K562 (cell line): ENCODE measurements at regions not wholly inside any gene's neighbourhood (a gene's known extent, or its start where the extent isn't known, plus 50 kb on each side); places are given as distances from the start of the nearest gene placed in this dataset.

ENCODE experiments used
- ATAC-seq: fragments of 200-7000 bp; cut with Tn5 transposase; 3 replicates; pipeline ENCODE4 v1.9.1; 2020; ENCODE audit warnings: moderate library complexity
- BruUV-seq: library from RNA; stranded (reverse); fragments of 400-500 nt; replicated peaks from 2 replicates; lab custom pipeline; 2021; lab: Mats Ljungman, UMichigan
- CTCF ChIA-PET: fragments of 300-600 bp; formaldehyde crosslinking; extraction: SDS; loops from one replicate; lab custom pipeline; 2021; ENCODE audit warnings: low intra/inter-chr PET ratio; lab: Yijun Ruan, JAX
- POLR2A ChIA-PET: fragments of 300-600, 350-650 bp; sonication (Branson Sonifier 250); formaldehyde crosslinking; extraction: SDS; loops from one replicate; lab custom pipeline; 2021; ENCODE audit warnings: antibody characterized with exemption, inconsistent platforms; lab: Yijun Ruan, JAX
- DNase-seq, 4 experiments: peaks; one replicate each; pipeline versions ENCODE4 v3.0.0 to v3.0.0-alpha.2; 2011 to 2018; ENCODE audit warnings: low spot score in 3 of 4, mixed read lengths in 3 of 4; ENCODE audit errors: extremely low read depth in 1 of 4
- FAIRE-seq: peaks from 2 replicates; lab custom pipeline; 2011; peaks lifted over from hg19 to GRCh38; lab: Jason Lieb, UNC
- H2AFZ ChIP-seq: 2 replicates; pipeline ENCODE4 v1.6.0; 2011; ENCODE audit warnings: low read depth, low read length, control low read depth, inconsistent platforms
- H3K27ac ChIP-seq: fragments of 200-600 bp; 3 replicates; pipeline ENCODE4 v1.8.0; 2011; ENCODE audit warnings: low read depth, mild to moderate bottlenecking, control low read depth, inconsistent platforms, low read length, moderate library complexity, mixed read lengths; ENCODE audit errors: extremely low read depth
- H3K27me3 ChIP-seq, 2 experiments: fragments of 300-600 bp in 1 of 2; 2 replicates in 1 of 2; 3 replicates in 1 of 2; pipeline versions ENCODE4 v1.6.0 to v1.8.0; 2011; ENCODE audit warnings: inconsistent platforms in 2 of 2, low read length in 2 of 2, mild to moderate bottlenecking in 1 of 2, mixed read lengths in 1 of 2, moderate library complexity in 1 of 2; ENCODE audit not compliant: control insufficient read depth in 2 of 2, insufficient read depth in 2 of 2
- H3K36me3 ChIP-seq: fragments of 300-600 bp; 3 replicates; pipeline ENCODE4 v1.8.0; 2011; ENCODE audit warnings: mild to moderate bottlenecking, low read length, inconsistent platforms; ENCODE audit not compliant: control insufficient read depth, insufficient read depth
- H3K4me1 ChIP-seq, 2 experiments: fragments of 200-600 bp in 1 of 2; replicated peaks in 1 of 2; 2 replicates in 1 of 2; 3 replicates in 1 of 2; pipeline versions ENCODE4 v1.5.1 to v1.8.0; 2011; ENCODE audit warnings: inconsistent platforms in 2 of 2, low read length in 2 of 2, mild to moderate bottlenecking in 1 of 2, mixed read lengths in 1 of 2, moderate library complexity in 1 of 2; ENCODE audit not compliant: control insufficient read depth in 2 of 2, insufficient read depth in 2 of 2
- H3K4me2 ChIP-seq: 2 replicates; pipeline ENCODE4 v1.6.1; 2011; ENCODE audit warnings: low read length, control low read depth, inconsistent platforms, mixed read lengths; ENCODE audit not compliant: insufficient read depth
- H3K4me3 ChIP-seq: fragments of 200-600 bp; sonication (generic), shearing (Covaris generic); 2 replicates; pipeline ENCODE4 v1.5.1; 2016; ENCODE audit warnings: control low read depth, inconsistent platforms
- H3K79me2 ChIP-seq: fragments of 200-600 bp; 3 replicates; pipeline ENCODE4 v1.8.0; 2011; ENCODE audit warnings: low read length, inconsistent platforms; ENCODE audit not compliant: control insufficient read depth, insufficient read depth
- H3K9ac ChIP-seq, 2 experiments: 2 replicates each; pipeline versions ENCODE4 v1.6.0 to v1.6.1; 2011; ENCODE audit warnings: low read depth in 2 of 2, low read length in 2 of 2, control low read depth in 1 of 2, inconsistent platforms in 1 of 2, mild to moderate bottlenecking in 1 of 2, mixed read lengths in 1 of 2; ENCODE audit not compliant: insufficient read depth in 1 of 2
- H3K9me1 ChIP-seq: one replicate; pipeline ENCODE4 v1.6.0; 2011; ENCODE audit warnings: inconsistent platforms, mild to moderate bottlenecking, low read length, moderate library complexity; ENCODE audit not compliant: control insufficient read depth, insufficient read depth
- H3K9me3 ChIP-seq: replicated peaks from 2 replicates; pipeline ENCODE4 v1.5.1; 2011; ENCODE audit warnings: low read depth, low read length, inconsistent platforms; ENCODE audit not compliant: control insufficient read depth, insufficient read depth
- H4K20me1 ChIP-seq: replicated peaks from 2 replicates; pipeline ENCODE4 v1.6.1; 2011; ENCODE audit warnings: low read length, inconsistent platforms, mixed read lengths; ENCODE audit not compliant: control insufficient read depth, insufficient read depth
- ETV6 ChIP-seq, 3 experiments: fragments of 150-350 bp in 1 of 3; sonication (generic) in 1 of 3; formaldehyde crosslinking in 1 of 3; IDR thresholded peaks; 2 replicates each; pipeline versions ENCODE4 v1.6.1 to v1.8.0; 2014 to 2022; ENCODE audit warnings: borderline replicate concordance in 2 of 3, low read depth in 2 of 3, antibody characterized with exemption in 1 of 3, low read length in 1 of 3, mild to moderate bottlenecking in 1 of 3, missing genetic modification reagents in 1 of 3
- GABPB2 ChIP-seq: fragments of 250-450 bp; sonication (Bioruptor Pico); conservative IDR thresholded peaks from 2 replicates; pipeline ENCODE4 v1.5.1; 2021; ENCODE audit warnings: mild to moderate bottlenecking
- HDGF ChIP-seq: fragments of 450-650 bp; IDR thresholded peaks from 2 replicates; pipeline ENCODE4 v1.6.1; 2016
- IRF2 ChIP-seq: sonication (generic); formaldehyde crosslinking; IDR thresholded peaks from 2 replicates; pipeline ENCODE4 v1.8.1; 2022; ENCODE audit warnings: mild to moderate bottlenecking, missing genetic modification reagents
- KLF6 ChIP-seq: fragments of 250-450 bp; sonication (Bioruptor Pico); IDR thresholded peaks from 2 replicates; pipeline ENCODE4 v1.4.0; 2020; ENCODE audit warnings: mild to moderate bottlenecking, moderate library complexity, borderline replicate concordance
- SIX5 ChIP-seq, 2 experiments: IDR thresholded peaks; 2 replicates each; pipeline ENCODE4 v1.6.1; 2011; ENCODE audit warnings: low read length in 2 of 2, borderline replicate concordance in 1 of 2, low read depth in 1 of 2, mild to moderate bottlenecking in 1 of 2, moderate library complexity in 1 of 2; ENCODE audit not compliant: insufficient read depth in 1 of 2
- SMARCE1 ChIP-seq: fragments of 450-650 bp; IDR thresholded peaks from 2 replicates; pipeline ENCODE4 v1.7.1; 2016; ENCODE audit warnings: mild to moderate bottlenecking
- TCF7 ChIP-seq: sonication (generic); IDR thresholded peaks from 2 replicates; pipeline ENCODE4 v1.6.1; 2016; ENCODE audit warnings: antibody characterized with exemption, borderline replicate concordance
- TCFL5 ChIP-seq: fragments of 250-450 bp; sonication (Bioruptor Pico); conservative IDR thresholded peaks from 2 replicates; pipeline ENCODE4 v1.6.1; 2021; ENCODE audit warnings: mild to moderate bottlenecking, moderate library complexity, matching md5 sums
- ZNF140 ChIP-seq: fragments of 250-450 bp; sonication (Bioruptor Pico); IDR thresholded peaks from 2 replicates; pipeline ENCODE4 v1.8.0; 2021; ENCODE audit warnings: moderate library complexity, mild to moderate bottlenecking, inconsistent platforms
- ZNF551 ChIP-seq: fragments of 250-450 bp; sonication (Bioruptor Pico); IDR thresholded peaks from 2 replicates; pipeline ENCODE4 v1.5.0; 2021; ENCODE audit warnings: mild to moderate bottlenecking, moderate library complexity
- WGBS: fragments of 100-300 bp; shearing (Covaris generic); methylation state at CpG from one replicate; pipeline ENCODE4 v1.1.6; 2016; ENCODE audit warnings: low coverage, mixed read lengths; ENCODE audit not compliant: insufficient coverage; ENCODE audit errors: missing lambda C conversion rate; 5-methylcytosine and 5-hydroxymethylcytosine counted together
- in situ Hi-C: fragments of 300-500 bp; cut with MboI; formaldehyde crosslinking; loops from 4 replicates; pipeline ENCODE4 v1.15.0; 2018; ENCODE audit warnings: inconsistent platforms, mixed read lengths
- intact Hi-C: fragments of 100-400 bp; cut with micrococcal nuclease; formaldehyde crosslinking; loops from 2 replicates; pipeline ENCODE4 v1.14.2; 2022
- TF ChIP-seq, protein P1 (sequence below), 2 experiments: IDR thresholded peaks in 1 of 2; conservative IDR thresholded peaks in 1 of 2; 2 replicates each; pipeline ENCODE4 v1.6.1; 2016; ENCODE audit warnings: low read depth in 2 of 2, mild to moderate bottlenecking in 1 of 2, missing compliant biosample characterization in 1 of 2, missing genetic modification characterization in 1 of 2, moderate library complexity in 1 of 2
- TF ChIP-seq, protein P2 (sequence below): sonication (generic); formaldehyde crosslinking; IDR thresholded peaks from 2 replicates; pipeline ENCODE4 v1.8.1; 2023; ENCODE audit warnings: mild to moderate bottlenecking, missing genetic modification reagents
- TF ChIP-seq, protein P3 (sequence below): sonication (generic); formaldehyde crosslinking; IDR thresholded peaks from 2 replicates; pipeline ENCODE4 v1.8.0; 2022; ENCODE audit warnings: mild to moderate bottlenecking, missing genetic modification reagents
- TF ChIP-seq, protein P4 (sequence below), 2 experiments: fragments of 450-650 bp in 1 of 2; sonication (generic) in 1 of 2; formaldehyde crosslinking; conservative IDR thresholded peaks; 2 replicates each; pipeline versions ENCODE4 v1.4.0 to v1.8.1; 2020 to 2022; ENCODE audit warnings: mild to moderate bottlenecking in 1 of 2, missing genetic modification reagents in 1 of 2

DNA sequence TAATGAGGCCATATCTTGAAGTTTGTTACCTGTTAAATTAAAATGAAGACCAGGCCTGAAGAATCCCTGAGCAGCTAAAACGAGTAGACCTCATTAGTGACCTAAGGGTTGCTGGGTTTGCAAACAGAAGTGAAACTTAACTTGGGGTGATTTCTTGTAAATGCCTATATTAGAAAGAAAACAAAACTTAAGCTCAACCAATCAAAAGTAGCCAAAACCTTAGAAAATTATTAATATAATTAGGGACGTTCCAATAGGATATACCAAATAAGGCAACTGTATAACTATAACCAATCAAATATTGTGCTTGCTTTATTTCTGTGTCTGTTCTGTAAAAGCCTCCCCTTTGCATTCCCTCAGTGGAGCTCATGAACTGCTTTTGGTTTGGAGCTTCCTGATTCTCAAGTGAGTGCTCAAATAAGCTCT is 137.9 kb upstream of the VRK2 start (continued):
- TF ChIP-seq, protein P1, sequence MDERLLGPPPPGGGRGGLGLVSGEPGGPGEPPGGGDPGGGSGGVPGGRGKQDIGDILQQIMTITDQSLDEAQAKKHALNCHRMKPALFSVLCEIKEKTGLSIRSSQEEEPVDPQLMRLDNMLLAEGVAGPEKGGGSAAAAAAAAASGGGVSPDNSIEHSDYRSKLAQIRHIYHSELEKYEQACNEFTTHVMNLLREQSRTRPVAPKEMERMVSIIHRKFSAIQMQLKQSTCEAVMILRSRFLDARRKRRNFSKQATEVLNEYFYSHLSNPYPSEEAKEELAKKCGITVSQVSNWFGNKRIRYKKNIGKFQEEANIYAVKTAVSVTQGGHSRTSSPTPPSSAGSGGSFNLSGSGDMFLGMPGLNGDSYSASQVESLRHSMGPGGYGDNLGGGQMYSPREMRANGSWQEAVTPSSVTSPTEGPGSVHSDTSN (CRISPR knock-in tag; IDR thresholded peaks at IDR 0.05; ENCODE audit: low read depth), result no peak
- TF ChIP-seq, protein P1 (tag; conservative IDR thresholded peaks at IDR 0.05; ENCODE audit: low read depth), result no peak
- TF ChIP-seq ZNF551, result no peak

DNA sequence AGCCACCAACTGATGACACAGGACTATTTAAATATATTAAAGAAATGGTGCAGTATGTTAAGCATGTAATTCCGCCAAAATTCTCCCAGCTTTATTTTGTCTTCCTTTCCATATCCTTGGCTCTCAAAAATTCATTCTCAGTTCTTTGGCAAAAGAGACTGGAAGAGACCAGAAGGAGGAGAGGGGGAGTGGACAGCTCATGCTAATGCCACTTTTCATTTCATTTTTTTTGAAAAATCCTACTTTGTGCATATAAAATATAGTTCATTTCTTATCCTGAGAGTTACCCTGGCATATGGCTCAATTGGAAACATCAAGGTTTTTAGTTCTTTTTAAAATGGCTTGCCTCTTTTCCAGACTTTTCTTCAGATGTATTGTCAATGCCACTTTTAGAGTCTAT is 128.5 kb upstream of the VRK2 start:
- FAIRE-seq (no peak), ATAC-seq (no peak), DNase-seq (no peak)
- H2AFZ ChIP-seq, result no peak overlapping the region
- ChIA-PET POLR2A (no interaction called here), CTCF (no interaction called here)
- intact Hi-C loops, result no loop called here
- H3K9me1 ChIP-seq, result no peaks in the 10 kb centered on the region
- in situ Hi-C loops, result loop anchor here (25.0 kb wide), 1 partner anchor 519 kb away; no protein-coding TSS in a partner anchor
- H3K9me3 ChIP-seq, result no peaks in the 10 kb centered on the region
- H3K27me3 ChIP-seq, result no peaks in the 10 kb centered on the region
- H3K27ac ChIP-seq, result no peak overlapping the region
- no peak overlapping the region for H3K9ac ChIP-seq
- H3K36me3 ChIP-seq, result no peaks in the 10 kb centered on the region
- H4K20me1 ChIP-seq, result no peaks in the 10 kb centered on the region
- no peaks in the 10 kb centered on the region for H3K4me1 ChIP-seq
- no TSS peak for BruUV-seq
- no peak overlapping the region for H3K4me2 ChIP-seq
- WGBS, result 13% methylated on average over 1 of the region's 1 CpG
- no peaks in the 10 kb centered on the region for H3K79me2 ChIP-seq
- H3K4me3 ChIP-seq, result no peak overlapping the region
- TF ChIP-seq IRF2 (no peak), SIX5 (IDR thresholded peaks at IDR 0.05; ENCODE audit: borderline replicate concordance in 1 of 2, insufficient read depth in 1 of 2, low read depth in 1 of 2, low read length in 2 of 2) (no peak), SMARCE1 (no peak), GABPB2 (CRISPR knock-in tag) (no peak), ETV6 (IDR thresholded peaks at IDR 0.05; ENCODE audit: borderline replicate concordance in 1 of 2, low read depth in 2 of 2, low read length in 1 of 2) (no peak), ETV6 (CRISPR knock-in tag; IDR thresholded peaks at IDR 0.05; ENCODE audit: borderline replicate concordance) (no peak), TCF7 (no peak), HDGF (no peak), KLF6 (no peak), TCFL5 (CRISPR knock-in tag) (no peak), ZNF140 (CRISPR knock-in tag) (no peak)
- TF ChIP-seq, protein P2, sequence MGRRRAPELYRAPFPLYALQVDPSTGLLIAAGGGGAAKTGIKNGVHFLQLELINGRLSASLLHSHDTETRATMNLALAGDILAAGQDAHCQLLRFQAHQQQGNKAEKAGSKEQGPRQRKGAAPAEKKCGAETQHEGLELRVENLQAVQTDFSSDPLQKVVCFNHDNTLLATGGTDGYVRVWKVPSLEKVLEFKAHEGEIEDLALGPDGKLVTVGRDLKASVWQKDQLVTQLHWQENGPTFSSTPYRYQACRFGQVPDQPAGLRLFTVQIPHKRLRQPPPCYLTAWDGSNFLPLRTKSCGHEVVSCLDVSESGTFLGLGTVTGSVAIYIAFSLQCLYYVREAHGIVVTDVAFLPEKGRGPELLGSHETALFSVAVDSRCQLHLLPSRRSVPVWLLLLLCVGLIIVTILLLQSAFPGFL (CRISPR knock-in tag), result no peak
- TF ChIP-seq, protein P3, sequence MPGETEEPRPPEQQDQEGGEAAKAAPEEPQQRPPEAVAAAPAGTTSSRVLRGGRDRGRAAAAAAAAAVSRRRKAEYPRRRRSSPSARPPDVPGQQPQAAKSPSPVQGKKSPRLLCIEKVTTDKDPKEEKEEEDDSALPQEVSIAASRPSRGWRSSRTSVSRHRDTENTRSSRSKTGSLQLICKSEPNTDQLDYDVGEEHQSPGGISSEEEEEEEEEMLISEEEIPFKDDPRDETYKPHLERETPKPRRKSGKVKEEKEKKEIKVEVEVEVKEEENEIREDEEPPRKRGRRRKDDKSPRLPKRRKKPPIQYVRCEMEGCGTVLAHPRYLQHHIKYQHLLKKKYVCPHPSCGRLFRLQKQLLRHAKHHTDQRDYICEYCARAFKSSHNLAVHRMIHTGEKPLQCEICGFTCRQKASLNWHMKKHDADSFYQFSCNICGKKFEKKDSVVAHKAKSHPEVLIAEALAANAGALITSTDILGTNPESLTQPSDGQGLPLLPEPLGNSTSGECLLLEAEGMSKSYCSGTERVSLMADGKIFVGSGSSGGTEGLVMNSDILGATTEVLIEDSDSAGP, result no peak
- TF ChIP-seq, protein P4, sequence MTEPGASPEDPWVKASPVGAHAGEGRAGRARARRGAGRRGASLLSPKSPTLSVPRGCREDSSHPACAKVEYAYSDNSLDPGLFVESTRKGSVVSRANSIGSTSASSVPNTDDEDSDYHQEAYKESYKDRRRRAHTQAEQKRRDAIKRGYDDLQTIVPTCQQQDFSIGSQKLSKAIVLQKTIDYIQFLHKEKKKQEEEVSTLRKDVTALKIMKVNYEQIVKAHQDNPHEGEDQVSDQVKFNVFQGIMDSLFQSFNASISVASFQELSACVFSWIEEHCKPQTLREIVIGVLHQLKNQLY (CRISPR knock-in tag; conservative IDR thresholded peaks at IDR 0.05), result no peak
